ENCODE measurements at regions not wholly inside any gene's neighbourhood (a gene's known extent, or its start where the extent isn't known, plus 50 kb on each side); places are given as distances from the start of the nearest gene placed in this dataset.

DNA sequence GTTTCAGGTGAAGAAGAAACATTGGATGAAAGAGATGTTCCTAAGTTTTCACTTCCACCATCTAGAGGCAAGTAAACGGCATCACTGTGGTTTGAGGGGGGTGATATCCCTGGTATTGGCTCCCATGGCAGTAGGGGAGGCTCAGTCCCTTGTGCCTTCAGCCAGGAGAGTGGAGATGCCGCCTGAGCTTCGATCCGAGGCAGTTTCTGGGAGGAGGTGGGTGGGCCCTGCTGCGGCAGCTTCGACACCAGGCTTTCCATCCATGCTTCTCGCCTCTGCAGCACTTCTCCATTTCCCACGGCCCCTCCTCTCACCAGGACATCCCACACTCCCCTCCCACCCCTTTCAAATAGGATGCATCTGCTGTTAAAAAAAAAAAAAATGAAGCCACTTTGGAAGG, 258.3 kb downstream of the GADD45G start (continued):
- no peak for TF ChIP-seq ZBTB33 (IDR thresholded peaks at IDR 0.05; ENCODE audit: extremely low read depth, insufficient replicate concordance, low read length)
- no peak for TF ChIP-seq JUND (IDR thresholded peaks at IDR 0.05)
- TF ChIP-seq CEBPB (IDR thresholded peaks at IDR 0.05; ENCODE audit: low read depth): no peak
- TF ChIP-seq, protein P1, sequence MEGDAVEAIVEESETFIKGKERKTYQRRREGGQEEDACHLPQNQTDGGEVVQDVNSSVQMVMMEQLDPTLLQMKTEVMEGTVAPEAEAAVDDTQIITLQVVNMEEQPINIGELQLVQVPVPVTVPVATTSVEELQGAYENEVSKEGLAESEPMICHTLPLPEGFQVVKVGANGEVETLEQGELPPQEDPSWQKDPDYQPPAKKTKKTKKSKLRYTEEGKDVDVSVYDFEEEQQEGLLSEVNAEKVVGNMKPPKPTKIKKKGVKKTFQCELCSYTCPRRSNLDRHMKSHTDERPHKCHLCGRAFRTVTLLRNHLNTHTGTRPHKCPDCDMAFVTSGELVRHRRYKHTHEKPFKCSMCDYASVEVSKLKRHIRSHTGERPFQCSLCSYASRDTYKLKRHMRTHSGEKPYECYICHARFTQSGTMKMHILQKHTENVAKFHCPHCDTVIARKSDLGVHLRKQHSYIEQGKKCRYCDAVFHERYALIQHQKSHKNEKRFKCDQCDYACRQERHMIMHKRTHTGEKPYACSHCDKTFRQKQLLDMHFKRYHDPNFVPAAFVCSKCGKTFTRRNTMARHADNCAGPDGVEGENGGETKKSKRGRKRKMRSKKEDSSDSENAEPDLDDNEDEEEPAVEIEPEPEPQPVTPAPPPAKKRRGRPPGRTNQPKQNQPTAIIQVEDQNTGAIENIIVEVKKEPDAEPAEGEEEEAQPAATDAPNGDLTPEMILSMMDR (IDR thresholded peaks at IDR 0.05 in 2 of 3, conservative IDR thresholded peaks at IDR 0.05 in 1 of 3; ENCODE audit: borderline replicate concordance in 1 of 3, insufficient read depth in 1 of 3, low read depth in 2 of 3, low read length in 2 of 3): no peak
- TF ChIP-seq EZH2phosphoT487 (IDR thresholded peaks at IDR 0.05; ENCODE audit: borderline replicate concordance): no peak

DNA sequence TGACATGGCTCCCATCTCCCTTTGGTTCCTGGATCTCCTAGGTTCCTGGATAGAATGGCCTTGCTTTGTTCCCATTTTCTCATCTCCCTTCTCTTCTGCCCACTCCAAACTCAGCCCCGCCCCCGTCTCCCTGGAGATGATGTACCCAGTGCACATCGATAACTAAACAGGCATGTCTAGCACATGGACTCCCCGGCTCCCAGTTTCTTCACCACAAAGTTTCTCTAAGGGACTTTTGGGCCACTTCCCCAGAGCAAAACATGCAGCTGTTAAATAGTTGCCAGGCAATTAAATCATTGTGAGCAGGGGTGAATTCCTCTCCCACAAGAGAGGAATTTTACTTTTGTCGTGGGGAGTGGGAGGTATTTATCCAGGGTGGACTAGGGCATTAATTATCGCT, 259.0 kb downstream of the GADD45G start:
- ChIA-PET RAD21 (ENCODE audit: low non-redundant PET in 1 of 2, low total read pairs in 2 of 2, uncharacterized antibody in 2 of 2, unreplicated experiment in 2 of 2) (no interaction called here), CTCF (no interaction called here), POLR2A (no interaction called here)
- BruUV-seq (replicated peaks): no TSS peak
- DNase-seq (ENCODE audit: low read depth, low spot score) (no peak), ATAC-seq (no peak)
- H3K79me2 ChIP-seq (ENCODE audit: insufficient read depth, low read length): no peaks in the 10 kb centered on the region
- H3K27me3 ChIP-seq (ENCODE audit: insufficient read depth, low read length): peaks cover 3% of the 10 kb centered on the region; the same call in 1 of the 2 replicates
- no peak overlapping the region for H3K4me2 ChIP-seq (ENCODE audit: low read length)
- H2AFZ ChIP-seq (ENCODE audit: low read depth, low read length, poor library complexity, severe bottlenecking): no peak overlapping the region
- no peak overlapping the region for H3K9ac ChIP-seq (ENCODE audit: low read length)
- no peak overlapping the region for H3K4me3 ChIP-seq (replicated peaks in 1 of 2; ENCODE audit: low read depth in 1 of 2, low read length in 2 of 2)
- intact Hi-C loops (cut with micrococcal nuclease): no loop called here
- H4K20me1 ChIP-seq (ENCODE audit: insufficient read depth): no peaks in the 10 kb centered on the region
- no peaks in the 10 kb centered on the region for H3K9me3 ChIP-seq (ENCODE audit: control insufficient read depth in 1 of 2, insufficient read depth in 1 of 2, low read depth in 1 of 2, low read length in 2 of 2)
- H3K36me3 ChIP-seq (ENCODE audit: control insufficient read depth in 1 of 2, insufficient read depth in 2 of 2, low read length in 2 of 2): no peaks in the 10 kb centered on the region
- H3K4me1 ChIP-seq (ENCODE audit: control insufficient read depth in 1 of 2, insufficient read depth in 2 of 2, low read length in 2 of 2): no peaks in the 10 kb centered on the region
- H3K27ac ChIP-seq (ENCODE audit: low read depth, low read length): no peak overlapping the region
- no peaks in the 10 kb centered on the region for H3K9me2 ChIP-seq (ENCODE audit: insufficient read depth)
- TF ChIP-seq ZBTB33 (IDR thresholded peaks at IDR 0.05; ENCODE audit: extremely low read depth, insufficient replicate concordance, low read length) (no peak), TCF7L2 (IDR thresholded peaks at IDR 0.05; ENCODE audit: borderline replicate concordance, extremely low read depth, insufficient read depth, insufficient read length) (no peak), SP1 (IDR thresholded peaks at IDR 0.05; ENCODE audit: low read depth) (no peak), REST (IDR thresholded peaks at IDR 0.05; ENCODE audit: low read depth) (no peak), EZH2 (IDR thresholded peaks at IDR 0.05) (no peak), POLR2AphosphoS5 (IDR thresholded peaks at IDR 0.05; ENCODE audit: low read depth, low read length) (no peak), FOSL1 (IDR thresholded peaks at IDR 0.05; ENCODE audit: low read depth) (no peak), JUND (IDR thresholded peaks at IDR 0.05) (no peak), POLR2A (IDR thresholded peaks at IDR 0.05; ENCODE audit: borderline replicate concordance, extremely low read depth, insufficient read depth, insufficient read length) (no peak)
